Hepatocyte (in vitro differentiated cells): ENCODE measurements at regions not wholly inside any gene's neighbourhood (a gene's known extent, or its start where the extent isn't known, plus 50 kb on each side); places are given as distances from the start of the nearest gene placed in this dataset.

ENCODE experiments used
- DNase-seq: peaks from one replicate; pipeline ENCODE4 v3.0.0-alpha.2; 2016; ENCODE audit warnings: low spot score
- H2AFZ ChIP-seq: fragments of 200-600 bp; sonication (generic); 2 replicates; pipeline ENCODE4 v1.6.0; 2016; ENCODE audit warnings: antibody characterized with exemption, mild to moderate bottlenecking
- H3K27ac ChIP-seq: fragments of 200-600 bp; sonication (generic); 2 replicates; pipeline ENCODE4 v1.5.1; 2016; ENCODE audit warnings: mild to moderate bottlenecking
- H3K27me3 ChIP-seq: fragments of 200-600 bp; sonication (generic); 2 replicates; pipeline ENCODE4 v1.6.1; 2016
- H3K36me3 ChIP-seq: fragments of 200-600 bp; sonication (generic); replicated peaks from 2 replicates; pipeline ENCODE4 v1.5.1; 2016; ENCODE audit warnings: low read depth; ENCODE audit not compliant: insufficient read depth
- H3K4me1 ChIP-seq: fragments of 200-600 bp; sonication (generic); 2 replicates; pipeline ENCODE4 v1.5.1; 2016; ENCODE audit warnings: mild to moderate bottlenecking, moderate library complexity; ENCODE audit not compliant: insufficient read depth
- H3K4me2 ChIP-seq: fragments of 200-600 bp; sonication (generic); 2 replicates; pipeline ENCODE4 v1.6.0; 2016
- H3K4me3 ChIP-seq: fragments of 200-600 bp; sonication (generic); 2 replicates; pipeline ENCODE4 v1.5.1; 2016; ENCODE audit warnings: mild to moderate bottlenecking
- H3K79me2 ChIP-seq: fragments of 200-600 bp; sonication (generic); 2 replicates; pipeline ENCODE4 v1.6.0; 2017; ENCODE audit warnings: mild to moderate bottlenecking
- H3K9me2 ChIP-seq: fragments of 200-600 bp; sonication (generic); replicated peaks from 2 replicates; pipeline ENCODE4 v1.6.0; 2017; ENCODE audit warnings: mild to moderate bottlenecking; ENCODE audit not compliant: insufficient read depth
- H3K9me3 ChIP-seq: fragments of 200-600 bp; sonication (generic); 2 replicates; pipeline ENCODE4 v1.5.1; 2016; ENCODE audit warnings: low read depth, mild to moderate bottlenecking
- H4K20me1 ChIP-seq: fragments of 200-600 bp; sonication (generic); 2 replicates; pipeline ENCODE4 v1.6.0; 2016; ENCODE audit warnings: mild to moderate bottlenecking; ENCODE audit not compliant: insufficient read depth, poor library complexity, severe bottlenecking
- EZH2 ChIP-seq: fragments of 200-600 bp; sonication (generic); IDR thresholded peaks from 2 replicates; pipeline ENCODE4 v1.6.1; 2016; ENCODE audit warnings: antibody characterized with exemption, mild to moderate bottlenecking, borderline replicate concordance
- EZH2phosphoT487 ChIP-seq: fragments of 200-600 bp; sonication (generic); IDR thresholded peaks from one replicate; pipeline ENCODE4 v1.6.1; 2018; ENCODE audit warnings: antibody characterized with exemption, mild to moderate bottlenecking, low read depth, moderate library complexity; ENCODE audit not compliant: unreplicated experiment, severe bottlenecking
- WGBS: methylation state at CpG from one replicate; pipeline ENCODE4 v1.1.6; 2016; ENCODE audit warnings: low lambda C conversion rate; ENCODE audit errors: missing lambda C conversion rate; 5-methylcytosine and 5-hydroxymethylcytosine counted together
- TF ChIP-seq, protein P1 (sequence below): fragments of 200-600 bp; sonication (generic); IDR thresholded peaks from 2 replicates; pipeline ENCODE4 v1.5.1; 2016; ENCODE audit warnings: antibody characterized with exemption, mild to moderate bottlenecking; ENCODE audit not compliant: poor library complexity

DNA sequence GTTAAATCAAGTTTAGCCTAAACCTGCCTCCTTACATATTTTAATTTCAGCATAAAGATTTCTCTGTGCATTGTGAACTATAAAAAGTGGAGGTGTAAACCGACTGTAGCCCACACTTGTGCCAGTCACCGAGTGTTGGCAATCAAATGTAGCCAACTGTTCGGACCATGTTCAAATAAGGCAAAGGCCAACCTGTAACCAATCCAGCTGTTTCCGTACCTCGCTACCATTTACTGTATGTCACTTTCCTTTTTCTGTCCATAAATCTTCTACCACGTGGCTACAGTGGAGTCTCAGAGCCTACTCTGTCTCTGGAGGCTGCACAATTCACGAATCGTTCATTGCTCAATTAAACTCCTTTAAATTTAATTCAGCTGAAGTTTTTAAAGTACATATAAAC, 156.0 kb downstream of the SLC25A46 start:
- Histone ChIP-seq H2AFZ (no peak overlapping the region), H3K9me3 (no peaks in the 10 kb centered on the region), H3K79me2 (no peaks in the 10 kb centered on the region), H3K27ac (no peak overlapping the region), H3K9me2 (no peaks in the 10 kb centered on the region), H3K27me3 (no peaks in the 10 kb centered on the region), H3K36me3 (no peaks in the 10 kb centered on the region), H4K20me1 (no peaks in the 10 kb centered on the region), H3K4me1 (no peaks in the 10 kb centered on the region), H3K4me2 (no peak overlapping the region), H3K4me3 (no peak overlapping the region)
- WGBS, result 75% methylated on average over 8 of the region's 8 CpGs
- no peak for DNase-seq
- TF ChIP-seq EZH2, result no peak
- TF ChIP-seq, protein P1, sequence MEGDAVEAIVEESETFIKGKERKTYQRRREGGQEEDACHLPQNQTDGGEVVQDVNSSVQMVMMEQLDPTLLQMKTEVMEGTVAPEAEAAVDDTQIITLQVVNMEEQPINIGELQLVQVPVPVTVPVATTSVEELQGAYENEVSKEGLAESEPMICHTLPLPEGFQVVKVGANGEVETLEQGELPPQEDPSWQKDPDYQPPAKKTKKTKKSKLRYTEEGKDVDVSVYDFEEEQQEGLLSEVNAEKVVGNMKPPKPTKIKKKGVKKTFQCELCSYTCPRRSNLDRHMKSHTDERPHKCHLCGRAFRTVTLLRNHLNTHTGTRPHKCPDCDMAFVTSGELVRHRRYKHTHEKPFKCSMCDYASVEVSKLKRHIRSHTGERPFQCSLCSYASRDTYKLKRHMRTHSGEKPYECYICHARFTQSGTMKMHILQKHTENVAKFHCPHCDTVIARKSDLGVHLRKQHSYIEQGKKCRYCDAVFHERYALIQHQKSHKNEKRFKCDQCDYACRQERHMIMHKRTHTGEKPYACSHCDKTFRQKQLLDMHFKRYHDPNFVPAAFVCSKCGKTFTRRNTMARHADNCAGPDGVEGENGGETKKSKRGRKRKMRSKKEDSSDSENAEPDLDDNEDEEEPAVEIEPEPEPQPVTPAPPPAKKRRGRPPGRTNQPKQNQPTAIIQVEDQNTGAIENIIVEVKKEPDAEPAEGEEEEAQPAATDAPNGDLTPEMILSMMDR, result no peak
- TF ChIP-seq EZH2phosphoT487, result no peak

DNA sequence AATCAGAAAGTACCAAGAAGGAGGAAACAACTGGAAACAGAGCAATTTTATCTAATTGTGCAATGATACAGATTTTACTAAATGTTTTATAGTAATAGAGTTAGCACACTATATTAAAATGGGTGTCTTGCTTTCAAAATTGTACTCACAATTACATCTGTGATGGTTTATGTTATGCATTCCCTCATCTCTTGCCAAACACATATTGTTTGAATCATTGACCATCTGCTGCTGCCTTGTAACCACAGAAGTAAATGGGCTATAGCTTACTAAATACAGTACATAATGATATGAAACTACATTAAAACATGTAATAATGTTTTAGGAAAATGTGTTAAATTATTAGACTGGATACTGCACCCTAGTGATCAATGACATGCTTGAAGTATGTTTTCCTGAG, 158.1 kb downstream of the SLC25A46 start:
- TF ChIP-seq EZH2phosphoT487 (no peak), EZH2 (no peak)
- TF ChIP-seq, protein P1, result no peak
- H3K36me3 ChIP-seq, result no peaks in the 10 kb centered on the region
- H4K20me1 ChIP-seq, result no peaks in the 10 kb centered on the region
- no peaks in the 10 kb centered on the region for H3K4me1 ChIP-seq
- no peaks in the 10 kb centered on the region for H3K9me3 ChIP-seq
- H3K27ac ChIP-seq, result no peak overlapping the region
- no peak overlapping the region for H3K4me3 ChIP-seq
- no peak for DNase-seq
- no peak overlapping the region for H2AFZ ChIP-seq
- no peak overlapping the region for H3K4me2 ChIP-seq
- H3K79me2 ChIP-seq, result no peaks in the 10 kb centered on the region
- H3K27me3 ChIP-seq, result no peaks in the 10 kb centered on the region
- no peaks in the 10 kb centered on the region for H3K9me2 ChIP-seq

DNA sequence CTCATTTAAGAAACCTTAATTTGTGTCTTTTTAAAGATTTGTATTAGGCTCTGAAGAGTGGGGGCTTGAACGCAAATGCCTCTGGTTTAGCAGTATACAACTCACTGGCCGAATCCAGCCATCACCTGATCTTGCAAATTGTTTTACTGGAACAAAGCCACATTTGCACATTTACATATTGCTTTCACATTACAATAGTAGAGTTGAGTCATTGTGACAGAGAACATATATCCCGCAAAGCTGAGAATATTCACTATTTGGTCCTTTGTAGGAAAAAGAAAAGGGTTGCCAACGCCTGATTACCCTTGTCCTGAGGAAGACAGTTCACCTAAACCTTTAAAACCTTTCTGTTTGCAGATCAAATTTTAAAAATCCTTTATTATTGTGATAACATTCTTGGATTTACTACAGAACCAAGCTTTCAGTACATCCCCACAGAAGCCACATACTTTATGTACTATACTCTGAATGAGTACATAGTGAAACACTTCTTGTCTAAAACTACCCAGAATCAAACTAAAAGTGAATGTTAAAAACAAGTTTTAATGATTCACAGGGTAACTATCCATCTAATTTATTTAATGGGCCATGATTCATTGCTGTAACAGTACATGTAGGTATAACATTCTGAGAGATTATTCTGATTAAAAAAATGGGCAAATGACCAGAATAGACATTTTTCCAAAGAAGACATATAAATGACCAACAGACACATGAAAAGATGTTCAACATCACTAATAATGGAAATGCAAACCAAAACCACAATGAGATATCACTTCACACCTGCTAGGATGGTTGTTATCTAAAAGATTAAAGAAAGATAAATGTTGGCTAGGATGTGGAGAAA, 161.0 kb downstream of the SLC25A46 start:
- no peak overlapping the region for H3K4me3 ChIP-seq
- H3K79me2 ChIP-seq, result no peaks in the 10 kb centered on the region
- H3K4me1 ChIP-seq, result no peaks in the 10 kb centered on the region
- 63% methylated on average over 4 of the region's 4 CpGs for WGBS
- no peak overlapping the region for H3K4me2 ChIP-seq
- no peak overlapping the region for H2AFZ ChIP-seq
- DNase-seq, result no peak
- no peaks in the 10 kb centered on the region for H4K20me1 ChIP-seq
- TF ChIP-seq EZH2phosphoT487, result no peak
- no peak overlapping the region for H3K27ac ChIP-seq
- H3K27me3 ChIP-seq, result no peaks in the 10 kb centered on the region
- no peaks in the 10 kb centered on the region for H3K9me2 ChIP-seq
- no peaks in the 10 kb centered on the region for H3K9me3 ChIP-seq
- no peaks in the 10 kb centered on the region for H3K36me3 ChIP-seq

DNA sequence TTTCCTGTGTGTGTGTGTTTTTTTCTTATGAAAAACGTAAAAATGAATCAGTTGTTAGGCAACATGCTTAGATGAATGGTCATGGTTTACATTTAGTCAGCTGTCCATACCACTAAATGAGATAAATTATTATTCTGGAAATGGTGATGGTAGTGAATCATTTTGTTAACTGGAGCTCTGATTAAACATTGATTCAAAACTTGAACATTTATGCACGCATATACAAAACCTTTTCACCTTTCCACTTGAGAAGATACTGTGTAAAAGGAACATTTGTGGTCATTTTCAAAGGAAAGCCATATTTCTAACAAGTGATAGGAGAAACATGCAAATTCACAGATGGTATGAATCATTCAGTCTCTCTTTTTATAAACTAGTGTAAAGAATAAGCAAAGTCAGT, 162.0 kb downstream of the SLC25A46 start:
- Histone ChIP-seq H4K20me1 (no peaks in the 10 kb centered on the region), H3K79me2 (no peaks in the 10 kb centered on the region), H3K9me2 (no peaks in the 10 kb centered on the region), H3K36me3 (no peaks in the 10 kb centered on the region), H3K4me1 (no peaks in the 10 kb centered on the region), H3K4me3 (no peak overlapping the region), H3K27me3 (no peaks in the 10 kb centered on the region), H3K9me3 (no peaks in the 10 kb centered on the region), H3K27ac (no peak overlapping the region), H2AFZ (no peak overlapping the region), H3K4me2 (no peak overlapping the region)
- no peak for DNase-seq
- WGBS, result 56% methylated on average over 2 of the region's 2 CpGs
- TF ChIP-seq, protein P1, result no peak
- TF ChIP-seq EZH2 (no peak), EZH2phosphoT487 (no peak)
